ENCODE measurements at regions not wholly inside any gene's neighbourhood (a gene's known extent, or its start where the extent isn't known, plus 50 kb on each side); places are given as distances from the start of the nearest gene placed in this dataset.

GRCh38 chr16:55947366-55947765, 72.2 kb upstream of the CES5A start:
- no peak for TF ChIP-seq CTCF (IDR thresholded peaks at IDR 0.05; ENCODE audit: control insufficient read depth, extremely low read depth, insufficient read depth)
- H3K4me3 ChIP-seq (ENCODE audit: low read depth, low read length), result no peak overlapping the region
- no peak for DNase-seq (ENCODE audit: low read depth)

GRCh38 chr16:55944377-55944802, 69.2 kb upstream of the CES5A start:
- DNase-seq (ENCODE audit: low read depth), result no peak
- peak; percentile 97 for TF ChIP-seq CTCF (IDR thresholded peaks at IDR 0.05; ENCODE audit: control insufficient read depth, extremely low read depth, insufficient read depth)
- no peak overlapping the region for H3K4me3 ChIP-seq (ENCODE audit: low read depth, low read length)

GRCh38 chr16:55943267-55943666, 68.1 kb upstream of the CES5A start:
- DNase-seq (ENCODE audit: low read depth), result no peak
- TF ChIP-seq CTCF (IDR thresholded peaks at IDR 0.05; ENCODE audit: control insufficient read depth, extremely low read depth, insufficient read depth), result no peak
- no peak overlapping the region for H3K4me3 ChIP-seq (ENCODE audit: low read depth, low read length)

- no peak overlapping the region for H3K4me3 ChIP-seq (ENCODE audit: low read depth, low read length)
- no peak for DNase-seq (ENCODE audit: low read depth)
- TF ChIP-seq CTCF (IDR thresholded peaks at IDR 0.05; ENCODE audit: control insufficient read depth, extremely low read depth, insufficient read depth), result no peak
These were observed 67.6 kb upstream of the CES5A start for GRCh38 chr16:55942821-55943220.

GRCh38 chr16:55941552-55941951, 66.4 kb upstream of the CES5A start:
- no peak overlapping the region for H3K4me3 ChIP-seq (ENCODE audit: low read depth, low read length)
- DNase-seq (ENCODE audit: low read depth), result no peak
- no peak for TF ChIP-seq CTCF (IDR thresholded peaks at IDR 0.05; ENCODE audit: control insufficient read depth, extremely low read depth, insufficient read depth)

GRCh38 chr16:55938126-55938525, 63.0 kb upstream of the CES5A start:
- DNase-seq (ENCODE audit: low read depth), result no peak

More at GRCh38 chr16:55938126-55938525, 63.0 kb upstream of the CES5A start:
- TF ChIP-seq CTCF (IDR thresholded peaks at IDR 0.05; ENCODE audit: control insufficient read depth, extremely low read depth, insufficient read depth), result no peak
- no peak overlapping the region for H3K4me3 ChIP-seq (ENCODE audit: low read depth, low read length)

Data from LNCaP clone FGC (cell line).